ENCODE measurements at regions not wholly inside any gene's neighbourhood (a gene's known extent, or its start where the extent isn't known, plus 50 kb on each side); places are given as distances from the start of the nearest gene placed in this dataset.
"Not testable (repeated sequence)": the region's sequence is repeated elsewhere in the genome, so short reads cannot be mapped to it uniquely, and the experiment has no call there.

DNA sequence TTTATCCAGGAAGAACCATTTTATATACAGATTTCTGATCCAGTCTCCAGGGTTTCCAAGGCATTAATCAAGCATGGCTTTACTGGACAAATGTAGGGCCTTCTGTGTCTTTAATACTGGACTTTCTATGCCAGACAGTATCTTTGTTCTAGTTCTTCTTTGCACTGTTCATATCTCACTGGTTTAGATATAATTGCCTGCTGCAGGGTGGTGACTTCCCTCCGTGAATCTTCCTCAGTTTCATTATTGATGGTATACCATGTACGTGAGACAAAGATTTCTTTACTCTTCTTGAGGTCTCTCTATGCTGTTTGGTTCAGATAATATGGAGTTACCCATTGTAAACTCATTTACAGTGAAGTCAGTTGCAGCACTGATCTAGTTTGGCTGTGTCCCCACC, 146.5 kb upstream of the NIPA1 start:
- H3K79me2 ChIP-seq (ENCODE audit: insufficient read depth, low read length); H3K27me3 ChIP-seq (ENCODE audit: control insufficient read depth in 1 of 2, insufficient read depth in 2 of 2, low read length in 2 of 2); H3K27ac ChIP-seq (ENCODE audit: extremely low read length, insufficient read depth, low read length); H3K4me3 ChIP-seq (replicated peaks in 1 of 3; ENCODE audit: insufficient read depth in 1 of 3, low read depth in 2 of 3, low read length in 3 of 3); FAIRE-seq; H3K4me2 ChIP-seq (ENCODE audit: low read depth, low read length); H4K20me1 ChIP-seq (ENCODE audit: insufficient read depth, low read length); CTCF ChIA-PET (ENCODE audit: low intra/inter-chr PET ratio, low total read pairs); intact Hi-C loops (cut with micrococcal nuclease; ENCODE audit: unreplicated experiment); POLR2A ChIA-PET; BruUV-seq (replicated peaks); ATAC-seq; H3K9me3 ChIP-seq (ENCODE audit: low read length); H3K36me3 ChIP-seq (replicated peaks in 1 of 2; ENCODE audit: control insufficient read depth in 1 of 2, insufficient read depth in 2 of 2, low read length in 2 of 2); H3K9ac ChIP-seq (ENCODE audit: insufficient read depth, low read depth, low read length); in situ Hi-C loops (cut with HindIII; ENCODE audit: extremely low pct_ligation_motif_present, low pct_unique_long_range_greater_than_20kb); H2AFZ ChIP-seq (ENCODE audit: low read length); H3K4me1 ChIP-seq (ENCODE audit: insufficient read depth, low read length); DNase-seq (ENCODE audit: low spot score): not testable (repeated sequence)
- 56% methylated on average over 2 of the region's 2 CpGs for WGBS (ENCODE audit: low lambda C conversion rate)

GRCh38 chr15:22649458-22649857, 137.0 kb upstream of the NIPA1 start:
- H3K9ac ChIP-seq (ENCODE audit: insufficient read depth, low read depth, low read length); BruUV-seq (replicated peaks); ATAC-seq; H3K4me3 ChIP-seq (replicated peaks in 1 of 3; ENCODE audit: insufficient read depth in 1 of 3, low read depth in 2 of 3, low read length in 3 of 3); DNase-seq (ENCODE audit: low spot score); CTCF ChIA-PET (ENCODE audit: low intra/inter-chr PET ratio, low total read pairs); H4K20me1 ChIP-seq (ENCODE audit: insufficient read depth, low read length); H3K36me3 ChIP-seq (replicated peaks in 1 of 2; ENCODE audit: control insufficient read depth in 1 of 2, insufficient read depth in 2 of 2, low read length in 2 of 2); FAIRE-seq; H2AFZ ChIP-seq (ENCODE audit: low read length); H3K79me2 ChIP-seq (ENCODE audit: insufficient read depth, low read length); H3K9me3 ChIP-seq (ENCODE audit: low read length); H3K27me3 ChIP-seq (ENCODE audit: control insufficient read depth in 1 of 2, insufficient read depth in 2 of 2, low read length in 2 of 2); H3K27ac ChIP-seq (ENCODE audit: extremely low read length, insufficient read depth, low read length); in situ Hi-C loops (cut with HindIII; ENCODE audit: extremely low pct_ligation_motif_present, low pct_unique_long_range_greater_than_20kb); intact Hi-C loops (cut with micrococcal nuclease; ENCODE audit: unreplicated experiment); POLR2A ChIA-PET; H3K4me2 ChIP-seq (ENCODE audit: low read depth, low read length); H3K4me1 ChIP-seq (ENCODE audit: insufficient read depth, low read length): not testable (repeated sequence)
- 56% methylated on average over 3 of the region's 4 CpGs for WGBS (ENCODE audit: low lambda C conversion rate)

GRCh38 chr15:22651179-22651578, 135.3 kb upstream of the NIPA1 start:
- H3K27ac ChIP-seq (ENCODE audit: extremely low read length, insufficient read depth, low read length); H3K4me2 ChIP-seq (ENCODE audit: low read depth, low read length); H3K9me3 ChIP-seq (ENCODE audit: low read length); H2AFZ ChIP-seq (ENCODE audit: low read length); BruUV-seq (replicated peaks); H3K36me3 ChIP-seq (replicated peaks in 1 of 2; ENCODE audit: control insufficient read depth in 1 of 2, insufficient read depth in 2 of 2, low read length in 2 of 2); FAIRE-seq; ATAC-seq; H3K27me3 ChIP-seq (ENCODE audit: control insufficient read depth in 1 of 2, insufficient read depth in 2 of 2, low read length in 2 of 2); CTCF ChIA-PET (ENCODE audit: low intra/inter-chr PET ratio, low total read pairs); H3K4me3 ChIP-seq (replicated peaks in 1 of 3; ENCODE audit: insufficient read depth in 1 of 3, low read depth in 2 of 3, low read length in 3 of 3); intact Hi-C loops (cut with micrococcal nuclease; ENCODE audit: unreplicated experiment); POLR2A ChIA-PET; H3K9ac ChIP-seq (ENCODE audit: insufficient read depth, low read depth, low read length); DNase-seq (ENCODE audit: low spot score); in situ Hi-C loops (cut with HindIII; ENCODE audit: extremely low pct_ligation_motif_present, low pct_unique_long_range_greater_than_20kb); H3K79me2 ChIP-seq (ENCODE audit: insufficient read depth, low read length); H3K4me1 ChIP-seq (ENCODE audit: insufficient read depth, low read length); H4K20me1 ChIP-seq (ENCODE audit: insufficient read depth, low read length): not testable (repeated sequence)
- 48% methylated on average over 2 of the region's 2 CpGs for WGBS (ENCODE audit: low lambda C conversion rate)
